ENCODE measurements at regions not wholly inside any gene's neighbourhood (a gene's known extent, or its start where the extent isn't known, plus 50 kb on each side); places are given as distances from the start of the nearest gene placed in this dataset.

DNA sequence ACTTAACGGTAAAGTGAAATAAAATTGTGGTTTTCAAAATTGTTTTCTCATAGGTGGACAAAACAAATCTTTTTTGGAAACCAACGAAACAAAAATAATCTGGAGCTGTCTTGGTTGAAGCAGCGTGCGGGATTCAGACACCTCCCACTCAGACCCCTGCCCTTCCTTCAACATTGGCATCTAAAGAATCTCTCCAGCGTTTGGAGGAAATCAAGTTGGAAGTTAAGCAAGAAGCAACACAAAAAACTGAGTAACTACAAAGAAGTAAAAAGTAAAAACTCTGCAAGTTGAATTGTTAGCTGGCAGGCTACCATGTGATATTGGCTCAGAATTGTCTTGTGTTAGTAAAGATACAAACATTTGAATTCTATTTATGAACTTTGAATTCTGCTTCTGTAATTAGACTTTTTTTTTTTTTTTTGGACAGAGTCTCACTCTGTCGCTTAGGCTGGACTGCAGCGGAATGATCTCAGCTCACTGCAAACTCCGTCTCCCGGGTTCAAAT, 361.0 kb upstream of the PMFBP1 start:
- no peak for DNase-seq (ENCODE audit: low read depth in 3 of 3, low spot score in 2 of 3)

DNA sequence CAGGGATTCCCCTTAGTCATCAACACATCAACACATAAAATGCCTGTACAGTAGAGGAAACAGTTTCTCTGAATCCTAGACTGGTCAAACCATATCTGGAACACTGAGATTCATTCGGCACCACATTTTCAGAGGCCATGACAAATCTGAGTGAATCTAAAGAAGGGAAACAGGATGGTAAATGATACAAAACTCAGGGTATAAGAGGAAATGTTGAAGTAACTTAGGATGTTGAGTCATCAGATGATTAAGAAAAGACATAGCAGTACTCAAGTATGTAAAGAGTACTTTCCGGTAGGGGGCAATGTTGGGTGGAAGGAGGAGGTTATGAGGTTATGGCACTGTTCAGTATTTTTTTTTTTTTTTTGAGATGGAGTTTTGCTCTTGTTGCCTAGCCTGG, 358.5 kb upstream of the PMFBP1 start:
- no peak for DNase-seq (ENCODE audit: low read depth in 3 of 3, low spot score in 2 of 3)

DNA sequence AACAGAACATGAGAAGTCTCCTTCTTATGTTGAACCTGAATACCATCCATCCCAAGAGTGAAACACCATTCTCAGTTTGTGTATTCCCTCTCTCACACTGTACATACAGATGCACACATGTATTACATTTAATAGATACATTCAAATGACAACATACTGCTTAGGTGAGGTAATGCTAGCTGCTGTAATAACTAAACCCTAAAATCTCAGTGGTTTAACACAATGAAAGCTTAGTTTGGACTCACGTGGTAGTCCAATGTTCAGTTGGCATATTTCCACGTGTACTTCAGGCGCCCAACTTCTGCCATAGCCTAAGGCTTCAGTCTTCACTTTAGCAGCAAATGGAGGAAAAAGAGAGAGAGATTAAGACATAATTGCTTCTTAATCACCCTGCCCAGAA, 351.1 kb upstream of the PMFBP1 start:
- no peak for DNase-seq (ENCODE audit: low read depth in 3 of 3, low spot score in 2 of 3)

DNA sequence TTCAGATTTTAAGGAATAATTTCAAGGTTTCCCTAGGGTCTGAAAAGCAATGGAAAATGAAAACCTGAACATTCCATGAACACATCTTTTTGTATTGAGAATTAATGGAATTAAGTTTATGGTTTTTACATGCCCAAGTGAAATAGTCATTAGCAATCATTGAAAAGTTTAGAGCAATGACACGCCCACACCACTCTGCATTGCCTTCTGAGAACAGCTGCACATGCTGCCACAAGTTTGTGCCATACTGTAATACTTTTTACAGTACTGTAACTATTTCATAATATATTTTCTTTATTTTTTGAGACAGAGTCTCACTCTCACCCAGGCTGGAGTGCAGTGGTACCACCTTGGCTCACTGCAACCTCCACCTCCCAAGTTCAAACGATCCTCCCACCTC, 345.2 kb upstream of the PMFBP1 start:
- DNase-seq (ENCODE audit: low read depth in 3 of 3, low spot score in 2 of 3) = no peak

DNA sequence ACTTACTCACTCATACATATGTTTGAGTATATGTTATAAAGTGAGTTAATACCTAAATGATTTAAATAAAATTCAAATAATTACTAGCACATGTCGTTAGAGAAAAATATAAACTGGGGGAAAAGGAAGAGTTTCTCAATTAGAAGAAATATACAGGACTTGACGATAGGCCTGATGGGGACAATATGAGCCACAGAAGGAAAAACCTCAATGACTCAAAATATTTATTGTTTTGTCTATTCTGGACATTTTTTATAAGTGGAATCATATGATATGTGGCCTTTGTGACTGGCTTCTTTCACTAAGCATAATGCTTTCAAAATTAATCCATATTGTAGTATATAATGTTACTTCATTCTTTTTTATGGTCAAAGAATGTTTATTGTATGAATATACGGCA, 339.2 kb upstream of the PMFBP1 start:
- no peak for DNase-seq (ENCODE audit: low read depth in 3 of 3, low spot score in 2 of 3)

DNA sequence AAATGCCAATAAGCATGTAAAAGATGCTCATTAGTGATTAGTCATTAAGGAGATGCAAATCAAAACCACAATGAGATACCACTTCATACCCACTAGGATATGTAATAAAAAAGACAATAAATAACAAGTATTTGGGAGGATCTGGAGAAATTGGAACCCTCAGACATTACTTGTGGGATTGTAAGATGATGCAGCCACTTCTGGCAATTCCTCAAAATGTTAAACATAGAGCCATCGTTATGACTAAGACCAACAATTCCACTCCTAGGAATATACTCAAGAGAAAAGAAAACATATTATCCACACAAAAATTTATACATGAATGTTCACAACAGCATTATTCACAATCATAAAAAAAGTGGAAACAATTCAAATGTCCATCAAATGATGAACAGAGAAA, 336.2 kb upstream of the PMFBP1 start:
- DNase-seq (ENCODE audit: low read depth in 3 of 3, low spot score in 2 of 3) = no peak

DNA sequence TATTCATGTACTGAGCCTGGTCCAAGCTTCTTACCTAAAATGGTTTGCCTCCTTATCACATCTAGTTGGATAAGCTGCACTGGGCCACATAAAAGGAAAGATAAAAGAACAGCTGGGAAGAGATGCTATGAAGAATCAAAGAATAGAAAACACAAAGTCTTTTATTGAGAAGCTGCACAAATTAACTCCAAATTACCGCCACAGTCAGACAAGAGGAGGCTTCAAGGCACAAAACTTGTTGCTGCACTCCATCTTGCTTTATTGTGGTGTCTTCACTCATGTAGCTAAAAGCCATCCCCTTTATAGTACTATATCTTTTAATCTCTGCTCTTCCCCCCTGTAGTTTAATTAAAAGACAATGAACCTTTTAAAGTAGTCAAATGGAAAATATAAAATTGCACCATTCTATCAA, 330.6 kb upstream of the PMFBP1 start:
- DNase-seq (ENCODE audit: low read depth in 3 of 3, low spot score in 2 of 3) = no peak

DNA sequence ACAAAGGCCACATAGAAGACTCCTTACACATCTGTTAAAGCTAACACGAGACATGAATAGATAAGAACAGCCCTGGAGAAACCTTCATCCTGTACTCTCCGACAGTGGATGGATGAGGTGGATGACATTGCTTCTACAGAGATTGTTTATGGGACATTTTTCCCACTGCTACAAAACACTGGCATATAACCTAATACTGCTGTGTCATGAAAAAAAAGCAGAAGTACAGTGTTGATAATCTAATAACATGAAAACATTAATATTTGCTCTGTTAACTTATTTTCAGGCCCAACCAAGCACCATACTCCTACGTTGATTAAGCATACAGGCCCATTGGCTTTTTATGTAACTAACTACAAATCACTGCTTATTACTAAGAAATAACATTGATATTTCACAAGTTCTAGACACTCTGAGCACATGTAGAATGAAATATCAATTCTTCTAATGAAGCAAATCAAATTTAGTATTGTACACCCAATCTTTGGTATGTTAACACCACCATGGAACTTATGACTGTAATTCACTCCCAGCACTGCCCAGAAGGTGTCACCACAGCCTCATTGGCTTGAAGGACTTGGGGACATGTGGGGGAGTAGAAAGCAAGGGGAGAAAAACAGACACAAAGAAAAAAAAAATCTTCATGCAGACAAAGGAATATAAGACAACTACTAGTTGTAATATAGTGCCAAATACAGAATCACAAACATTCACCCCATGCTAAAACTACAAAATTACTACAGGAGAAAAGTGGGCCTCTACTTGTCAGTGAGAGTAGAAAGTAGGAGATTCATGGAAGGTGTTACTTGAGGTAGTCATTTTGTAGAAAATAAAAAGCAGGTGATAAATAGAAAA, 330.0 kb upstream of the PMFBP1 start:
- peak; percentile 29 to 61 (median 37) for DNase-seq (ENCODE audit: low read depth in 3 of 3, low spot score in 2 of 3)

DNA sequence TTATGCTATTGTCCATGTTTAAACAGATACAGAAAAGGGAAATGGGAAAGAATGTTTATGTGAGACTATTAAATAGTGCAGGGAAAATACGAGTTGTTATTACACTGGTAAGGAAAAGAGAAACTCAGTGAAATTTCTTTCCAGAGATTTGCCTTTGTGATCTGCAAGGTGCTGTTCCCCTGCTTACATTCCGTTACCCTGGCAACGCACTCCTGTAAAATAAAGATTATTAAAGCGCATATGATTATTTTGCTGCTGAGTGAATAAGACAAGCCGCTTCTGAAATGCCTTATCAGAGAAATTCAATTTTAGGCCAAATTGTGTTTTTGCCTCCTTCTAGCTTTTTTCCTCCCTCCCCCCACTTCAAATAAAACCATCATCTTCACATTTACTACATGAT, 328.6 kb upstream of the PMFBP1 start:
- no peak for DNase-seq (ENCODE audit: low read depth in 3 of 3, low spot score in 2 of 3)

DNA sequence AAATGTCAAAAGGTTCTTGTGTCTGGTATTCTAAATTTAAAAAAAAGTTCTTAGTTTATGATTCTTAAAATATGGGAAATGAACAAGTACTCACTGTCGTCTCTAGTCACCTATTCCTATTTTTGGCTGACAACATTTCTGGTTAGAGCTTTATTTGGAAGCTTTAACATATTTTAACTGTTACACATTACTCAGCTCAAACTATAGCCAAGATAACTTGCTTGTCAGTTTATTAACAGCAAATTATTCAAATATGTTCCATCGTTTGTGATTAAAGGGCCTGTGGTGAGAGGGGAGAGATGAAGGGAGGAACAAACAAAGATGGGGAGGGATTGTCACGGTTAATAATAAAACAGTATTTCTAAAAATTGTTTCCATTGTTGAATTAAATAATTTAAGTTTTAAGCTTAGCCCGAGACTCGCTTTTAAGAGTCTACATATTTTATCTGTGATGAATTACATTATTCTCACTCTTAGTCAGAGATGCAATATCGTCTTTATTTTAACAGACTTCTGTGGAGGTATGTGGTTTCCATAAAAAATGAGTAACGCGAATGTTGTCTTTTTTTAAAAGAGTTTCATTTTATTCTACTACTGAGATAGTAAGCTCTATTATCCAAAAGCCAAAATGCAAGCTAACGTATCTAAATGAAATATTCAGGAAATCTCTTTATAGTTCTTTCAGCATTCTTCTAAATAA, 321.9 kb upstream of the PMFBP1 start:
- DNase-seq (ENCODE audit: low read depth in 3 of 3, low spot score in 2 of 3) = no peak

DNA sequence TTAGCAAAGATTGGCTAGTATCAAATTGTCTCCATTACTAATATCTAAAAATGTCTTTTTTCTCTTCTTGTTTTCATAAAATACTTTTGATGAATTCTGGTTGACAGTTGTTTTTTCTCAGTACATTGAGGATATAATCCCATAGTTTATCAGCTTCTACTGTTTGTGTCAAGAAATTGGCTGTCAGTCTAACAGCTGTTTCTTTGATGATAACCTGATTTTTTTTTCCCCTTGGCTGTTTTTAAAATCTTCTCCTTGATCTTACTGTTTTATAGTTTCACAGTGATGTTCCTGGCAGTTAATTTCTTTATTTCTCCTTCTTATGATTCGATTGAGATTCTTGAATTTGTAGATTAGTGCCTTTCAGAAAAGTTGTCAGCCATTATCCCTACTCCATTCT, 315.3 kb upstream of the PMFBP1 start:
- DNase-seq (ENCODE audit: low read depth in 3 of 3, low spot score in 2 of 3) = no peak

DNA sequence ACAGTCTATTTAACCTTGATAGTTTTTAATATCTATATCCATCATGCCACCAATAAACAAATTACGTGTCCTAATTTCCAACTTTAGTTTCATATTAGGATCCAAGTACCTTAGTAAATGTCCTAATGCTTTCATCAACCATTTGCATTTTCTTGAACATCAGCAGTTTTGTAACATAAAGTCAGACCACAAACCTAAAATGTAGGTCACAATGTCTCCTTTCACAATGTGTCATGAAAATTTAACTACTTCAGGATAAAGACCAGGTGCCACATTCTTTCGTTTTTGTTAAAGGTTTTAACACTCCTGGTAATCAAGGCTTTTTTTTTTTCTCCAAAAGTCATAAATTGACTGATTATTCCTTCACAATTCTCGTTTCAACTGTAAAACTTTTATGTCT, 310.7 kb upstream of the PMFBP1 start:
- DNase-seq (ENCODE audit: low read depth in 3 of 3, low spot score in 2 of 3) = no peak

DNA sequence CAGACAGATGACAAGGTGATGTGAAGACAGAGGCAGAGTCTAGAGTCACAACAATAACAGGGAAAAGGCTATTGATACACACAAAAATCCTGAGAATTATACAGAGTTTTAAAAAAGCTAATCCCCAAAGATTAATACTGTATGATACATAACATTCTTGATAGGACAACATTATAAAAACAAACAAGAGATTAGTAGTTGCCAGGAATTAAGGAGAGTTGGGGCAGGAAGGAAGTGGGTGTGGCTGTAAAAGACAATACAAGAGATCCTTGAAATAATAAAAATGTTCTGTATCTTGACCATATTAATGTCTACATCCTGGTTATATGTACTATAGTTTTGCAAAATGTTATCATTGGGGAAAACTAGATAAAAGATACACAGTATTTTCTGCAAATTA, 309.5 kb upstream of the PMFBP1 start:
- DNase-seq (ENCODE audit: low read depth in 3 of 3, low spot score in 2 of 3) = no peak

DNA sequence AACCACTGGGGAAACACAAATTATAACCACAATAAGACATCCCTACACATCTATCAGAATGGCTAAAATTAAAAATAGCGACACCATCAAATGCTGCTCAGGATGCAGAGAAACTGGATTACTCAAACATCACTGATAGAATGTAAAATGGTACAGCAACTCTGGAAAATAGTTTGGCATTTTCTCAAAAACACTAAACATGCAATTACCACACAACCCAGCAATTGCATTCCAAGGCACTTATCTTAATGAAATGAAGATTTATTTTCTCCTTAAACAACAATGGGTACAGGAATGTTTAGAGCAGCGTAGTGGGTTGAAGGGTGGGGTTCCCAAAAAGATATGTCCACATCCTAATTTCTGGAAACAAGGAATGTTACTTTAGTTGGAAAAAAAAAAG, 309.0 kb upstream of the PMFBP1 start:
- DNase-seq (ENCODE audit: low read depth in 3 of 3, low spot score in 2 of 3) = no peak

DNA sequence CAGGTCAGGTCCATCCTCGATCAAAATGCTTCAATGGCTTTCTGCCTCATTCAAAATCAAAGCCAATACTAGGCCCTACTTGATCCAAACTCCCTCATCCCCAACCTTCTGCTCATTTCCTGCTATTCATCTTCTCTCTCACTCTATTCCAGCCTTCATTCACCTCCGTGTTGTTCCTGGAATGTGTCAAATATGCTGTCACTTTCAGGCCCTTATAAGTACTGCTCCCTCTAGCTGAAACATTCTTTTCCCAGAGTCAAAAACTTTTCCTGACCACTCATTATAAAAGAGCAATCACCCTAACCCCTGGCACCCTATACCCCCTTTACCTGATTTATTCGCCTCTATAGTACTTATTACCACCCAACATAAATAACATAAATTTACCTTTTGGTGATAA, 303.7 kb upstream of the PMFBP1 start:
- no peak for DNase-seq (ENCODE audit: low read depth in 3 of 3, low spot score in 2 of 3)

DNA sequence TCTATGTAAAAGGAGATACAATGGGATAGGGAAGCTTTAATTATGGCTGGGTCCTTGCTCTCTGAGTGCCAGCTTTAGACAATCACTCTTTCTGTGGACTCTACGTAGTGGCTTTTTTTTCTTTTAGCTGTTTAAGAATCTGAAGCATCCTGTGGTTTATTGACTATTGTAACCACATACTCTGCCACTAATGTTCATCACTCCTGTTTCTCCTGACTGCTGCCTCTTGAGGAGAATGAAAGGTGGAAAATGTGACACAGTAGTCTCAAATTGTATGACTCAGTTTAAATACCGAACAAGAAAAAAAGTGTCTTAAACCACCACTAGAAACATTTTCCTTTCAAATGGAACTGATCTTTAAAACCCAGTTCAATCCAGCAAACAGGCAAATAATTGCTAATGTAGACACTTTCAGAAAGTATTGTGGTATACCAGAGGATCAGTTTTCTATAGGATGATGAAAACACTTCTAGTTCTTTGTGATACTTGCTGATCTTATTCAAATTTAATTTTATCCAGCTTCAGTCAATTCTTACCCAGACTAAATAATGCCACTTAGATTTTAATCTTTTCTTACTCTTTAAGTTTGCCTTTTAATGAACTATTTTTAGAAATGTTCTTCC, 302.7 kb upstream of the PMFBP1 start:
- DNase-seq (ENCODE audit: low read depth in 3 of 3, low spot score in 2 of 3) = no peak

DNA sequence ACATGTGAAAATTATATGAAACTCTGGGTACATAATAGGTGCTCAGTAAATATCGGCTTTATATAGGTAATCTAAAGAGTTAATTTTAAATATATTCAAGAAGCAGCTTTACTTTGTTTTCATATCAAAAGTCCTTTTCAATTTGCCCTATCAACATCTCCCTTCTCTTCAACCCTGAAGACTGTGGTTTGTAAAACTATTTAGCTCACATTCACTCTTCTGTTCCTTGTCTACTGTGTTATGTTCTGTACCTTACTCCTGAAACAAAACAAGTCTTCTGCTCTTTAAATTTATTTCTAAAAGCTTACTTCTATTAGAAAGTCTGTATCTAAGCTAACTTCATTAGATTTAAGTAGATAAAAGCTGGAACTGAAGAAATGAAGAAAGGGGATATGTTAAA, 301.7 kb upstream of the PMFBP1 start:
- DNase-seq (ENCODE audit: low read depth in 3 of 3, low spot score in 2 of 3) = no peak

DNA sequence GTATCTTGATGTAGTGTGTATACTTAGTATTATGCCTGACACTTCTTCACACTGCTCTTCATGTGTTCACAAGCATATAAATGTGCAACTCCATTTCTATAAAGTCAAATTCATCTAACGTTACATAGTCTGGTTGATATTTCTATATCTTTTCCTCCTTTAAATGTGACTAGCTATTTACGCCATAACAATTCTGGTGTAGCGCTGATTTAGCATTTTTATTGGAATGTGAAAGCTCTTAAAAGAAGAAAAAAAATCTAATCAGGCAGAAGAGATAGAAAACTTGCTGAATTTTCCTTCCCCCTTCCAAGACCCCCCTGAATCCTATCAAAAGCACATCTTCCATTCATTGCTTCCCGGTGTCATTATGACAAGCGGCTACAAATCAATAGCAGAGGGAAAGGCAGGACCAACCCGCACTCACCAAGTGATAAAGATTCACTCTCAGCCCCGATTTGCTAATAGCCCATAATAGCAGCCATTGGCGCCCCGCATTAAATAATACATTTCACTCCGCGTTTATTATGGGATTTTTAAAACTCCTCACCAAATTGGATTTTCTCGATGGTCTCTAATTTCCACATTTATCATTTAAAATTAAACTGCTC, 299.5 kb upstream of the PMFBP1 start:
- no peak for DNase-seq (ENCODE audit: low read depth in 3 of 3, low spot score in 2 of 3)

DNA sequence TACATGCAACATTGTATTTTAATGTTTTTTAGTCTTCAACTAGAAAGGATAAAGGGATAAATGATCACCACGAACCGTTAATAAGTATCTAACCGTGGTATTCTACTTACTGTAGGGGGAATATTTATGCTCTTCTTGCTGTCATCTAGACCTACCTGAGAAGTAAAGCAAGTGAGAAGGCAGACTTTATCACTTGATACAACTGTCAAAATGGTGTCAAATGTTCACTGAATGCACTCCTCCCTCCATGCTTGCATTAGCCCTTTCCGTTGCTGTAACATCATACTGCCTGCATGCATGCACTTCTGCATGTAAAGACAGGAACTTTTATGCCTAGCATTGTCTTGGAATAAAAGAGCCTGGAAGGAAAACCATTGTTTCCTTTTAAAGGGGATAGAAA, 298.6 kb upstream of the PMFBP1 start:
- no peak for DNase-seq (ENCODE audit: low read depth in 3 of 3, low spot score in 2 of 3)

DNA sequence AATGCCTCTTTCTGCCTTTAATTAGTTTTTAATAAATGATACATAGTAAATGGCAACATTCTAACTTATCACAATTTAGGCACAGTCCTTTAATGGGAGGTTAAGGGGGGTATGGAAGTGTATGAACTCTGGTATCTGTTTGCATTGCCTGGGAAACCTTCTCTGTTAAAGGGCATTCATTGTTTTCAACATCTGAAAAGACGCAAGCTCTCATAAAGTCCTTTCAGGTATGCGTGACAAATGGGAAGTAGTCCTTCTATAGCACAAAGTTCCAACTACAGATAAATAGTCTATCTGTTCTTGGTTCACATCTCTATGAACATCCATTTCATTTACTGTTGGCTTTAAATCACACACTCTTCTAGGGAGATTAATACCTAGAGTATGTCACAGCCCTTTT, 298.0 kb upstream of the PMFBP1 start:
- DNase-seq (ENCODE audit: low read depth in 3 of 3, low spot score in 2 of 3) = no peak

DNA sequence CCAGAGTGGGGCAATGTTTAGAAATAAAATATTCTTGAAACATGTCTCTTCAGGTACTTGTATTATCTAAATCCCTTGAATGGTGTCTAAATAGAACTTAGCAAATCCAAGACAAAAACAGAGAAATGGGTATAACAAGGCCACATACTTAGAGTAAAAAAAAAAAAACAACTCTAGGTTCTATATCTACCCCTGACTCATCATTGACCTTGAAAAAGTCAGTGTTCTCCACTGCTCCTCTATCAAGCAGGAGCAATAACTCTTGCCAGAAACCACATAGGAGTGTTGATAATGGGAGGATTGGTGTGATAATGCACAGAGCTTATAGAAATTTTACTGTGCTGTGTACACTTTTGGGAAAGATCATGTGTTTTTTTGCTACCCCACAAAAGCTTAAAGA, 296.6 kb upstream of the PMFBP1 start:
- no peak for DNase-seq (ENCODE audit: low read depth in 3 of 3, low spot score in 2 of 3)

Measured in right renal cortex interstitium (tissue), 3 donors.